ENCODE measurements at regions not wholly inside any gene's neighbourhood (a gene's known extent, or its start where the extent isn't known, plus 50 kb on each side); places are given as distances from the start of the nearest gene placed in this dataset.
"Not testable (repeated sequence)": the region's sequence is repeated elsewhere in the genome, so short reads cannot be mapped to it uniquely, and the experiment has no call there.

DNA sequence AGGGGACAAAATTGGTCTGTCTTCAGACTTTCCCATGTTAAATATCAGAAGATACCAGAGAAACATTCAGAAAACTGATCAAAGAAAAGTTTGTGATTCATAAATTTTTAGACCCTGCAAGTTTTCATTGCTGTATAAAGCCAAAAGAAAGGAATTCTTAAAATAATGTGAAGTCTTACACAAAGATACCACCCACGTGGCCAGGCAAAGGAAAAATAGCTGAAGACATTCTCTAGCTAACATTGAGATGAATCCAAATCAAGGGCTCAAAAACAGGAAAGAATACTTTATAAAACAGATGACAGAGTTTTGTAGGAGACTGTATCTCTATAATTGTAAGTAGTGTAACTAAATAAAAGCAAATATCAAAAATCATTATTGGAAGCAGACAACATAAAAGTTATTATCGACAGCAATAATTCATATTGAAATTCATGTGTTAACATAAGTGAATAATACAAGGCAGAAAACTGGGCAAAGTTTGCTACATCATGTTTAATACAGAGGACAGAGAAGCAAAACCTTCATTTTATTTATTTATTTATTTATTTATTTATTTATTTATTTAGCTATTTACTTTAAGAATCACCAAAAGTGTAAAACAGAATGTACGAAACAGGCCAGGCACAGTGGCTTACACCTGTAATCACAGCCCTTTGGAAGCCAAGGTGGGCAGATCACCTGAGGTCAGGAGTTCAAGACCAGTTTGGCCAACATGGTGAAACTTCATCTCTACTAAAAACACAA is 204.6 kb upstream of the SLIT2 start:
- no peak for DNase-seq

DNA sequence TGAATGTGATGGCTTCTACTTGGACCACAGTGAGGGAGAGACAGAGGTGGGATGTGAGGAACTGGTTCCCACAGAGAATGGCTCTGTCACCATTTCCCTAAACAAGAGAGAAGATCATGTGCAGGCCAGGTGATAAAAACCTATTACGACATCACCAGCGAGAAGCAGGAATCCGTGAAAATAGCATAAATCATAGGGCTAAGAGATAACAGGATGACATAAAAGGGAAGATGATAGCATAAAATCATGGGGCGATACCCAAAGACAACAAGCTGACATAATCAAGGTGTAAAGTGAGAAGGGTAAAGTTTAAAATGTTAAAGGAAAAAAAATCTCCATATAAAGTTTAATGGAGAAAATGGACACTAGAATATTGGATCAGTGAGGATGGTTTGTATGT is 205.5 kb upstream of the SLIT2 start:
- no peak for DNase-seq

DNA sequence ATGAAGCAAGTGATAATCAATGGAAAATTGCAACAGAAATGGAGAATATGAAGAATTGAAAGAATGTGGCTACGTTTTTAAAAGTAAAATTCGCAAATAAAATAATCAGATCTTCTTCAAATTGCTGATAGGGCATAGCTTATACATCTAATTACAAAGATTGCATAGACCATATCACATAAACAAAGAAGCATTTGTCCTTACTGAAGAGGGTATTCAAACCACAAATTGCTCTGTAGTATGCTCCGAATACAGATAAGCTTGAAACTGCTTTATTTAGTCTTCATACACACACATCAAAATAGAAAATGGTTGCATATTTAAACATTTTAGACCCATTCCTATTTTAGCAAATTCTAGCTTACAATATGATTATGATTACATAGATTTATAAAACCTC is 206.7 kb upstream of the SLIT2 start:
- no peak for DNase-seq

DNA sequence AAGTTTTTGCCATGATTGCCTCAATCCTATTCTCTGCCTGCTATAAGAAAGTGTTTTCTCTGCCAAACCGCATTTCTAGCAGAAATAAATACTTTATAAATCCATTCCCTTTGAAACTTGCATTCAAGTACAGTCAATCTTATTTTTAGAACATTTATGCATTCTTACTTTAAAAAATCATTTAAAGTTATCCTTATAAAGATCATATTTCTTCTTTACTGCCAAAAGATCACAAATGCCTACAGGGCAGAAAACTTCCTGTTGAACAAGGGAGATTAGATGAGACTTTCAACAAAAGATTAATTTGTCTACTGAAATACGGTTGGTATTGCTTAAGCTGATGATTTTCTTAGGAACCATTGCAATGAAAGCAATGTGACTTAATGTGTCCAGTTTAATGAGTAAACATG is 207.2 kb upstream of the SLIT2 start:
- peak; percentile 35 for DNase-seq

DNA sequence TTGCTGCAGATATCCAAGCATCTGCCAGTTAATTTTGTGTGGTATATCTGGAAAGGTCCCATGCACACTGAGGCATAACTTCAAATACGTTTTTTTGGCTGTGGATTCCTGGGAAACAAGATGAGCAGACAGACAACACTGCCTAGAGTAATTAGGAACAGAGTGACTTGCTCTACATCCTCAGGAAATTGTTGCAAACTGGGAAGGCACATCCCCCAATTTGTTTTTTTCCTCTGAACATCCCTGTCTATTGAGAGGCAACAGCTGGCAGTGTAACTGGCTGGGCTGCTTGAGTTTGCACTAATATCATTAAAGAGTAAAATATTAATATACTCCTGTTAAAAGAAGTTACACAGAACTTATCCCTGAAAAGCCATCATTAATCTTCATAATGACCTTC is 207.7 kb upstream of the SLIT2 start:
- peak; percentile 29 for DNase-seq

DNA sequence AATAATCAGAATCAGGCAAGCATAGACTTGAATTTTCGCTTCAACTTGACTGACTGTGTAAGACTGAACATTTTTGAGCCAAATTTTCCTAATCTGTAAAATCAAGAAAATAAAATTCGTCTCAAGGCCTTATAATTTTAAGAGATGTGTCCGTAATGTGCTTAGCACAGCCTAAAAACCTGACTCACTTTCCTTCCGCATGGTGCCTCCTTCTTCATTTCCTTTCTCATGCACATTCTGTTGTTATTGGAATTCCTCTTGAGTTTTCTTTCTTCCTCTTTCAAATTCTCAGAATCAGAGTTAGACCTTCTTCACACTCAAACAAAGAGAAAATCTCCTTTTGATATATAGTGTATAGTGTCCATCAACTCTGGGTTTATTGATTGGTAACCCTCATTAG is 208.9 kb upstream of the SLIT2 start:
- no peak for DNase-seq

DNA sequence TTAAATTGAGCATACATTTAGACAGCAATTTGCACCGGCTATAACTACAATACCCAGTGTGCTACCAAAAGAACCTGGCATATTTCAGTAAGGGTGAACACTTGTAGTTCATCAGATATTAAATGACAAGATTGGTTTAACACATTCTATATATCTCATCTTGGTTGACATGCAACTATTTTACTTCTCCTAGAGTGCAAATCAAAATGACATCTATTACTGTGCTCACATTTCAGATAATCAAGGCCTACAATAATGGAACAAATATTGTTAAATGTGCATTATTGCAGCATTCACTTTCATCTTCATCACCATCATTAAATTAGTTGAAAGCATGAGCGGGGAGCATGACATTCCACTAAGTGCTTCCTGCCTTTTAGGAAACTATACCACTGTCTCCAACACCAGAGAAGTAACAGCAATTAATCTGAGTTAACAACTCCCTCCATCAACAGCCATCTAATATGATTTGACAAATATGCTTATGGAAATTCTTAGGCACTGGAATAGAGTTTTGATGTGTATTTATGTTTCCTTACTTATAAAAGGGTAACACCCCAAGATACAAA is 209.8 kb upstream of the SLIT2 start:
- peak; percentile 78 for DNase-seq

DNA sequence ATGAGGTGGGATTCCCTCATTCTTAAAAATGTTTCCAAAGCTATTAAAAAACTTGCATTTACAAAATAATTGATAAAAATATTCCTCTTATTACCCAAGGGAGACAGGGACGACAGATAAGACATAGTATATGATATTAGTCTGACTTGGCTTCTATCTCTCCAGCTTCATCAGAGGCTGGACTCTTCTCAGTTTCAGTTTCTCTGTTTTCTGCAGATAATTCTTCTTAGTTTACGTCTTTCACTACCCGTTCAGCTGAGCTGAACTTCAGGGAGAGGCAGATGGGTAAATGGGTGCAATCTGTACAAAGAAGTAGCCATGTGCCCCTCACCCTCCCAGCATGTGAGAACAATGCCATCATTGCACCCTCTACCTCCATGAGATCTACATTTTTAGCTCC is 214.0 kb upstream of the SLIT2 start:
- DNase-seq, result no peak

DNA sequence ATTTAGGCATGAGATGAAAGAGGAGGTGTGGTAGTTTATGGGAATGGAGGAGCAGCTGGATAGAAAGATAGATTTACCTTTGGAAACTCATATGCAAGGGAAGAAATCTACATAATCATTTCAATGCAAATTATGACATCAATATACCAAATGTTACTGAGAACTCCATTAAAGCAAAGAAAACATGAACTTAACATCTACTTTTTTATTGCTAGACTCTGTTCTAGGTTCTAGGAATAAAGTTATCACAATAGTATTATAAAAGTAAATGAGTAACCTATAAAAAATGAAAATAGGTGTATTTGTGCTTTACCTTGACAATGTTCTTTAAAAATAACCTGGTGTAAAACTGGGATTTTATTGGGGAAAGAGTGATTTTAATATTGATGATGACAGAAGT is 221.6 kb upstream of the SLIT2 start:
- DNase-seq, result no peak

DNA sequence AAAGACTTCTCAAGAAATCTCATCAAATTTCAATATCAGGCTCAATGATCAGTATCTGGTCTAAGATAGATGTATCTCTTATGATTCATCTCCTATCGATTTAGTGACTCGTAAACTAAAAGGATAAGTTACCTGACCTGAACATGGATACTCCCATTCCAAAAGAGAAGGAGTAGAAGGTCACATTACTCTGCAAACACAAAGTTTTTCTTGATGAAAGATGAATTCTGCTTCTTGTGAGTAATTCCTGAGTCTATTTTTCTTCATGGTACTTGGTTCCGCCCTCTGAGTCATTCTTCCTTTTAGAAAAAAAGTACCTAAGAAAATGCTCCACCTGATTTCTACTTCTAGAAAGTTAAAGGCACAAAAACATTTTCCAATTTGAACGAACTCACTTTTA is 223.1 kb upstream of the SLIT2 start:
- DNase-seq, result no peak

DNA sequence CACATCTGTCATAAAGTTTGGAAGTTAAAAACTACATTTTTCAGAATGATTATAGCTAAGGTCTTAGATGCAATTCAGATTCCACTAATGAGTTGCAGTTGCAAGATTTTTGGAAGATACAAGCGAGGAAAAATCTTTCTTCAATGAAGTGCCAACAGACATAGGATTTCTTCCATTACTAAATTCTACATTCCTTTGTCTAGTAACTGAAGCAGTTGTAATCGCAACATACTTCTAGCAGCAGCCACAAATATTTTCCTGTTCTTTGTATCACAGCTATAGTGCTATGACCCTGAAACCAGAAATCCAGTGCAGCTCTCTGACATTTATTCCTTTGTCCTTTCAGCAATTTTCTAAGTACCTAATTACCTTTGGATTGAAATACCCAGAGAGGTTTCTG is 225.2 kb upstream of the SLIT2 start:
- DNase-seq, result no peak

DNA sequence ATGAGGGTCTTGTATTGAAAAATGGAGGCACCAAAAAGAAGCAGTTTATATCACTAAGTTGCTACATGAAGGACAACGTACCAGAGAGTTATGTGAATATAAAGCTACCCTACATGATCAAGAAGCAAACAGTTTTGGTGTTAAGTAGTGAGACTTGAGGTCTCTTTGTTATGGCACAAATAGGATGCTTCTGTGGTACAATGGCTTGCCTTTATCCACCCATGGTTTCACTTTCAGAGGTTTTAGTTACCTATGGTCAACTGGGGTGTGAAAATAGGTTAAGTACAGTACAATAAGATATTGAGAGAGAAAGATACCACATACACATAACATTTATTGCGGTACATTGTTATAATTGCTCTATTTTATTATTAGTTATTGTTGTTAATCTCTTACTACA is 229.2 kb upstream of the SLIT2 start:
- no peak for DNase-seq

DNA sequence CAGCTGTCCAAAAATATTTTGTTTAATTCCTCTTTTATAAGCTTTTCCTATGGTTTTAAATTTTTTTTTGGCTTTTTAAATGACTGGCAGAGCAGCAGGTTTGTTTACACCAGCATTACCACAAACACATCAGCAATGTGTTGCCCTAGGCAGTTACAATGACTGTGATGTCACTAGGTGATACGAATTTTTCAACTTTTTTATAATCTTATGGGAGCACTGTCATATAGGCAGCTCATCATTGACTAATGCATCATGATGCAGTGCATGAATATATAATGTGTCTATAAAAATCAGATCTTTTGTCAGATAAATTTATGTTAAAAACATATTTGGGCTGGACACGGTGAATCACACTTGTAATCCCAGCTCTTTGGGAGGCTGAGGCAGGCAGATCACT is 231.6 kb upstream of the SLIT2 start:
- no peak for DNase-seq

DNA sequence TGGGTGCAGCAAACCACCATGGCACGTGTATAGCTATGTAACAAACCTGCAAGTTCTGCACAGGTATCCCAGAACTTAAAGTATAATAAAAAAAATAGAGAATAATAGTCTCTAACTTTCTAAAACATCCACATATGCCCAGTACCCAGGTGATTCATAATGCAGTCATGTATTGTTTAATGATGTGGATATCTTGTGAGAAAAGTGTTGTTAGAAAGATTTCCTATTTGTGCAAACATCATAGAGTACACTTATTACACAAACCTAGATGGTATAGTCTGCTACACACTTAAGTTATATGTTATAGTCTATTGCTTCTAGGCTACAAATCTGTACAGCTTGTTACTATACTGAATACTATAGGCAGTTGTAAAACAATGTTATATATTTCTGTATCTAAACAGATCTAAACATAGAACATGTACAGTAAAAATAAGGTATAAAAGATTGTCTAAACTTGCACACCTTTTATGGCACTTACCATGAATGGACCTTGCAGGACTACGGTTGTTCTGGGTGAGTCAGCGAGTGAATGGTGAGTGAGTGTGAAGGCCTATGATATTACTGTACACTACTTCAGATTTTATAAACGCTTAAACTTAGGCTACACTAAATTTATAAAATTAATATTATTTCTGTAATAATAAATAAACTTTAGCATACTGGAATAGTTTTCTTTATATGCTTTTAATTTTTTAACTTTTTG is 232.2 kb upstream of the SLIT2 start:
- no peak for DNase-seq

DNA sequence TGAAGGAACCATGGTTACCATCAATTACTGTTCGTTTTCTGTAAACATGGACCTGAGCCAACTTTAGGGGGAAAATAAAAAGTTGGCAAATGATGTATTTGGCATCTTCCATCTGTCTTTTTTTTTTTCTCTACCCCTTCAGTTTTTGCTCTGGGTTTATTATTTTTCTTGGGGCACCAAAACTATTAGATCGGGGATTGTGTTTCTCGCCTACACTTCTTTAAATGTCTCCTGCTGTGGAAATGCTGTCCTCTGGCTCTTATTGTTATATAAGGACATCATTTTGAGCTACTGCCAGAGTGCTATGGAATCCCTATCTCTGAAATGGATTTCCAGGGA is 234.0 kb upstream of the SLIT2 start:
- peak; percentile 55 for DNase-seq

DNA sequence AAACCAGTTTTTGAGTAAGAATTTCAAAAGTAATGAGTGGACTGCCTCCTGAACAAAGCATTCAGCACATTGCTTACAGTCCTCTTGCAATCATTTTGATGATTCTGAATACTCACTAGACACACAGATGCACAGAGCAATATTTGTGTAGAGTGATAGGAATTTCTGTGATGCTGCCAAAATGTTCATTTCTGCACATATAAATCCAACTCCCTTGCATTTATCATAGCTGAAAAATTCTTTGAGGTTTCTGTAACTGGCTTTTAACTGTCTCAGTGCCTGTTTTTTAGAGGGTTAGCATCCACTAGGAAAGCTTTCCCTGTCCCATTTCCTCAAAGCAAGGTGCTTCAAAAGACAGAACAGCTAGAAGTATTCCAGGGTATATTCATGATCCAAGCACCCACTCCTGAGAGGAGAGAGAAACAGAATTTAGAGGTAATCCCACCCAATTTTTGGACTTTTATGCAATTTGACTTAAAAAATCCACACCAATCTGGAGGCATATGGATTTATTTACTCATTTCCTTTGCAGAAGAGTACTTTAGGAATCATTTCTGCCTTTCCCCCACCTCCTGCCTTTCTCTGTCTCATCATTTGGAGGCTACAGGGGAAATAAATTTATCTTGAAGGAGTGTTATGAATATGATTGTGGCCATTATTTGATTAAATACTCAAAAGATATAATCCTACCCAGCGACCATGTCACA is 234.5 kb upstream of the SLIT2 start:
- peak; percentile 39 for DNase-seq

DNA sequence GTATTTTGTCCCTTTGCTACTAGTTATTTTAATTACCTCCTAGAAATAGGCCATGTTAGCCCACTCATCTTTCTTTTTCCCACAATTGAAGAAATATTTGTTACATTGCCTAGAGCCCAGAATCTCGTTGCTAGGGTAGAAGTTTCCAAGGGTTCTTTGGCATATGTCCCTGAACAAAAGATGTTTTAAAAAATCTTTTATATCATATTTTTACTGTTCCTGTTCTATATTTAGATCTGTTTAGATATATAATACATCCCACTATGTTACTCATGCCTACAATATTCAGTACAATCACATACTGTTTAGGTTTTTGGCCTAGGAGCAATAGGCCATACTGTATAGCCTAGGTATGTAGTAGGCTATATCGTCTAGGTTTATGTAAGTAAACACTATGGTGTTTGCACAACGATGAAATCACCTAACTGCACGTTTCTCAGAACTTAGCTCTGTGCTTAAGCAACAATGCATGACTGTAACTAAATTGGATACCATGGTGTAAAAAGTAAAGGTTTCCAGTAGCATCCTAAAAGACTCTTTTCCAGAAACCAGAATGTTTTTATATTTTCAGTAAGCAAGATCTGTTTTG is 236.0 kb upstream of the SLIT2 start:
- DNase-seq, result no peak

DNA sequence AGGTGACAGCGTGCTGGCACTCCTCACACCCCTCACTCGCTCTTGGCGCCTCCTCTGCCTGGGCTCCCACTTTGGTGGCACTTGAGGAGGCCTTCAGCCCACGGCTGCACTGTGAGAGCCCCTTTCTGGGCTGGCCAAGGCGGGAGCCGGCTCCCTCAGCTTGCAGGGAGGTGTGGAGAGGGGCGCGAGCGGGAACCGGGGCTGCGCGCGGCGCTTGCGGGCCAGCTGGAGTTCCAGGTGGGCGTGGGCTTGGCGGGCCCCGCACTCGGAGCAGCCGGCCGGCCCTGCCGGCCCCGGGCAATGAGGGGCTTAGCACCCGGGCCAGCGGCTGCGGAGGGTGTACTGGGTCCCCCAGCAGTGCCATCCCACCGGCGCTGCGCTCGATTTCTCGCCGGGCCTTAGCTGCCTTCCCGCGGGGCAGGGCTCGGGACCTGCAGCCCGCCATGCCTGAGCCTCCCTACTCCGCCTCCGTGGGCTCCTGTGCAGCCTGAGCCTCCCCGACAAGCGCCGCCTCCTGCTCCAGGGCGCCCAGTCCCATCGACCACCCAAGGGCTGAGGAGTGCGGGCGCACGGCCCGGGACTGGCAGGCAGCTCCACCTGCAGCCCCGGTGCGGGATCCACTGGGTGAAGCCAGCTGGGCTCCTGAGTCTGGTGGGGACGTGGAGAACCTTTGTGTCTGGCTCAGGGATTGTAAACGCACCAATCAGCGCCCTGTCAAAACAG is 247.7 kb upstream of the SLIT2 start:
- not testable (repeated sequence) for DNase-seq

DNA sequence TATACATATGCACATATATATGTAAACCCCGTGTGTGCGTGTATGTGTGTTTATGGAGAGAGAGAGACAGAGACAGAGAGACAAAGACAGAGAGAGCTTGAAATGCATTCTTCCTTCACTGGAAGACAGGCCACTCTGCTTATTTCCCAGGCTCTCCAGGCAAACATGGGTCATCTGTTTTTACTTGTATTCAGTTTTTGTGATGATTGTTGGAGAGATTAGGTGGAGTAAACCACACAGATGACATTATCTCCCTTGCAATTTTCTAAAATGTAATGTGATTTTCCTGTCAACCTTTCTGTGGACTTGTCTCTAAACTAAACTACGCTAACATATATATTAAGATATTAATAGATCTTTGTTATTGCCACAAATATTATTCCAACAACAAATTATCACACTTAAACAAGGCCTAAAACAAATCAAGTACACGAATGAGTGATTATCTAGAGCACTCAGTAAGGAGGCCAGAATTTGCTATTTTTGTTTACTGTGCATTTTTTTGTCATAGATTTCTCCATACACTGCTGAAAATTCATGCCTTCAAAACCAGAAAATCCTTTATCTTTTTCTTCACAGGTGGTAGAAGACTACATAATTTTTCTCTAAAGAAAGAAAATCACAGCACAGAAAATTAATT is 251.8 kb upstream of the SLIT2 start:
- no peak for DNase-seq

DNA sequence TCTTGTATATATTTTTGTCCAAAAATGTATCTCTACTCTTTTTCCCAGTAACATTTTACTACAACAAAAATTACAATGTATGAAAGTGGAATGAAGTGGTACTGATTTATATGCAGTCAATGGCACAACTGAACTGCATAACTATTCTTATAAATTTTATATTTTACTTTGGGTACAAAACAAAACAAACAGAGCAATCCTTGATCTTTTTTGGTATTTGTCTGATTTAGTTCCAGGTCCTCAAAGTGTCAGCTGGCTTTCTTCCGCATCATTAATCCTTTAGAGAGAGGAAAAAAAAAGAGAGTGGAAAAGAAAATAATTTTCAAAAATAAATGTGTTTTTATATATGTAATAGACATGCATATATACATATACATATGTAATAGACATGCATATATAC is 252.4 kb upstream of the SLIT2 start:
- DNase-seq, result peak; percentile 48

DNA sequence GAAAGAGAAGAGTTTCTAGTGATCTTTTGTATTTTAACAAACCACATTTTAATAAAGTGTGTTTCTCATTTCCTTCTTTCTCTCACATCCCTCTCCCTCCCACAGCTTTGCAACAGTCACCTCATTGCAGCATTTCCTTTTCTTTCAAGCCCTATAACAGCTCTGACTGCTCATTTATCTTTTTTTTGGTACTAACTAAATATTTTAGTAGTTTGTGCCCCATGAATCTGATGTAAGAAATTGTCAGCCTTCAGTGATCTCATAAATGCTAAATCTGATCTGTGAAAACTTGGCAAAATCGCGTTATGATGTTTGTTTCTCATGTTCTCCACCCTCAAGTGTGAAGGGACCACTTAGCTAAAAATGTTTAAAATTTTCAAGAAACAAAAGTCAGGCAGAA is 258.5 kb upstream of the SLIT2 start:
- no peak for DNase-seq

DNA sequence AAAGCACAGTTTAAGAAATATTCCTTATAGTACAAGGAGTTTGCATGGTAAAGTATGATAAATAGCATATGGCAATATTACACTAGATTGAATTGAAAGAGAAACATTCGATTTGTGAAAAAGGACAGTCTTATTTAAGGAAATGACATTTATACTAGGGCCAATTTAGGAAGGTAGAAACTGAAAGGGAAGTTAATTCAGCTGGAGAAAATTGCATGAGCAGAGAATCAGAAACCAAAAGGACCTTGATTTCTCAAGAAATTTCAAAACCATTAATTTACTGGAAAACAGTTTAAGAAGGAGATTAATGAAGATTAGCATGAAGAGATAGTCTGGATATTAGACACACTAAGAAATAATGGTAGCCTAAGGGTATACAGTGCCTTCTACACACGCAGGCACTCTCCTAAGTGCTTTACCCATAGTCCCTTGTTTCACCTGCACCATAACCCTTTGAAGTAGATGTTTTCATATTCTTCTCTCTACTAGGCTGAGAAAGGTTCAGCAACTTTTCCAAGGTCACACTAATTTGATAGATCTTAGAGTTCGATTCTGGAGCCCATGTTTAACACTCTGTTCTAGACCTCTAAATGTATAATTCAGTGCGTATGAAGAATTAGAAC is 259.1 kb upstream of the SLIT2 start:
- DNase-seq, result no peak
